Endothelial cell of umbilical vein (primary cell): ENCODE measurements at regions not wholly inside any gene's neighbourhood (a gene's known extent, or its start where the extent isn't known, plus 50 kb on each side); places are given as distances from the start of the nearest gene placed in this dataset.

Source experiments
- BruUV-seq: library from RNA; stranded (reverse); fragments of 400-500 nt; replicated peaks from 2 replicates; lab custom pipeline; 2021; lab: Mats Ljungman, UMichigan
- CTCF ChIA-PET: fragments of 300-600, 350-600 bp; sonication (Branson Sonifier 250); formaldehyde crosslinking; loops from one replicate; lab custom pipeline; 2021; ENCODE audit warnings: antibody characterized with exemption, inconsistent platforms; lab: Charles Lee
- POLR2A ChIA-PET: fragments of 300-600, 350-600 bp; sonication (Branson Sonifier 250); formaldehyde crosslinking; loops from one replicate; lab custom pipeline; 2021; ENCODE audit warnings: antibody characterized with exemption, inconsistent platforms; lab: Charles Lee
- DNase-seq: peaks from one replicate; pipeline ENCODE4 v3.0.0-alpha.2; 2011; ENCODE audit warnings: low read depth, low spot score
- FAIRE-seq: peaks from 2 replicates; lab custom pipeline; 2011; peaks lifted over from hg19 to GRCh38; lab: Jason Lieb, UNC
- H2AFZ ChIP-seq: 2 replicates; pipeline ENCODE4 v1.6.0; 2012; ENCODE audit warnings: low read depth, low read length, control low read depth, inconsistent platforms
- H3K27ac ChIP-seq: 2 replicates; pipeline ENCODE4 v1.5.1; 2011; ENCODE audit warnings: low read depth, mild to moderate bottlenecking, control low read depth, low read length, moderate library complexity; ENCODE audit not compliant: insufficient read depth
- H3K27me3 ChIP-seq, 2 experiments: 2 replicates each; pipeline versions ENCODE4 v1.6.0 to v1.6.1; 2011; ENCODE audit warnings: low read length in 2 of 2, mixed read lengths in 1 of 2; ENCODE audit not compliant: control insufficient read depth in 2 of 2, insufficient read depth in 2 of 2
- H3K36me3 ChIP-seq, 2 experiments: 2 replicates in 1 of 2; 3 replicates in 1 of 2; pipeline ENCODE4 v1.5.1; 2011; ENCODE audit warnings: low read length in 2 of 2, mild to moderate bottlenecking in 1 of 2, moderate library complexity in 1 of 2; ENCODE audit not compliant: control insufficient read depth in 2 of 2, insufficient read depth in 2 of 2; ENCODE audit errors: extremely low read depth in 1 of 2
- H3K4me1 ChIP-seq: 3 replicates; pipeline ENCODE4 v1.5.1; 2011; ENCODE audit warnings: mild to moderate bottlenecking, low read length; ENCODE audit not compliant: control insufficient read depth, insufficient read depth; ENCODE audit errors: extremely low read depth
- H3K4me2 ChIP-seq: 2 replicates; pipeline ENCODE4 v1.6.1; 2011; ENCODE audit warnings: low read length, control low read depth, mixed read lengths; ENCODE audit not compliant: insufficient read depth
- H3K4me3 ChIP-seq, 3 experiments: fragments of 200-600 bp in 1 of 3; sonication (generic), shearing (Covaris generic) in 1 of 3; replicated peaks in 1 of 3; 2 replicates each; pipeline ENCODE4 v1.5.1; 2011 to 2016; ENCODE audit warnings: control low read depth in 3 of 3, low read length in 3 of 3, mild to moderate bottlenecking in 2 of 3, inconsistent platforms in 1 of 3, low read depth in 1 of 3, moderate library complexity in 1 of 3; ENCODE audit not compliant: insufficient read depth in 1 of 3
- H3K79me2 ChIP-seq: 2 replicates; pipeline ENCODE4 v1.6.0; 2012; ENCODE audit warnings: low read length, inconsistent platforms; ENCODE audit not compliant: control insufficient read depth, insufficient read depth
- H3K9ac ChIP-seq: replicated peaks from 2 replicates; pipeline ENCODE3; 2011; ENCODE audit warnings: low read length, control low read depth; ENCODE audit not compliant: insufficient read depth; ENCODE audit errors: extremely low read depth
- H3K9me1 ChIP-seq: replicated peaks from 3 replicates; pipeline ENCODE4 v1.6.0; 2011; ENCODE audit warnings: mild to moderate bottlenecking, low read length; ENCODE audit not compliant: control insufficient read depth, insufficient read depth; ENCODE audit errors: extremely low read depth
- H3K9me3 ChIP-seq: replicated peaks from 2 replicates; pipeline ENCODE4 v1.5.1; 2012; ENCODE audit warnings: low read length, inconsistent platforms; ENCODE audit not compliant: control insufficient read depth, insufficient read depth
- H4K20me1 ChIP-seq: replicated peaks from 2 replicates; pipeline ENCODE3; 2011; ENCODE audit warnings: mild to moderate bottlenecking, low read length; ENCODE audit not compliant: control insufficient read depth, insufficient read depth; ENCODE audit errors: extremely low read depth
- FOS ChIP-seq: IDR thresholded peaks from 2 replicates; pipeline ENCODE4 v1.6.1; 2011; ENCODE audit warnings: mild to moderate bottlenecking, low read length, moderate library complexity, borderline replicate concordance; ENCODE audit not compliant: insufficient read depth
- JUN ChIP-seq: IDR thresholded peaks from 2 replicates; pipeline ENCODE4 v1.6.1; 2011; ENCODE audit warnings: borderline replicate concordance, low read depth; ENCODE audit not compliant: insufficient read length, insufficient read depth
- POLR2A ChIP-seq: IDR thresholded peaks from 2 replicates; pipeline ENCODE4 v1.6.1; 2012; ENCODE audit warnings: low read depth, mild to moderate bottlenecking, control low read depth, low read length
- POLR2AphosphoS5 ChIP-seq: IDR thresholded peaks from 2 replicates; pipeline ENCODE4 v1.6.1; 2012; ENCODE audit warnings: low read depth, mild to moderate bottlenecking, control low read depth, low read length, moderate library complexity; ENCODE audit not compliant: insufficient read depth
- dilution Hi-C: fragments of 300-500 bp; cut with MboI; formaldehyde crosslinking; loops from one replicate; pipeline ENCODE4 v1.15.0; 2019; ENCODE audit warnings: low sequenced_read_pairs; ENCODE audit not compliant: extremely low pct_ligation_motif_present
- intact Hi-C: fragments of 100-400 bp; cut with micrococcal nuclease; formaldehyde crosslinking; loops from one replicate; pipeline ENCODE4 v1.10.0; 2022
- TF ChIP-seq, protein P1 (sequence below): IDR thresholded peaks from 2 replicates; pipeline ENCODE4 v1.6.1; 2011; ENCODE audit not compliant: insufficient read depth, insufficient read length
- TF ChIP-seq, protein P2 (sequence below), 2 donors: IDR thresholded peaks; 1 replicate in 1 of 2; 2 replicates in 1 of 2; pipeline ENCODE4 v1.5.1; 2011; ENCODE audit warnings: low read length in 2 of 2, mild to moderate bottlenecking in 2 of 2, moderate library complexity in 2 of 2, control low read depth in 1 of 2, inconsistent platforms in 1 of 2, low read depth in 1 of 2; ENCODE audit not compliant: insufficient read depth in 1 of 2; ENCODE audit errors: extremely low read depth in 1 of 2

GRCh38 chr13:33642374-33643065 is 175.4 kb upstream of the RFC3 start:
- Histone ChIP-seq H3K79me2 (no peaks in the 10 kb centered on the region), H3K9me3 (no peaks in the 10 kb centered on the region), H2AFZ (no peak overlapping the region), H4K20me1 (no peaks in the 10 kb centered on the region), H3K4me1 (no peaks in the 10 kb centered on the region), H3K27ac (no peak overlapping the region), H3K4me2 (no peak overlapping the region), H3K9ac (no peak overlapping the region), H3K9me1 (no peaks in the 10 kb centered on the region), H3K4me3 (no peak overlapping the region), H3K27me3 (no peaks in the 10 kb centered on the region), H3K36me3 (no peaks in the 10 kb centered on the region)
- dilution Hi-C loops = no loop called here
- no TSS peak for BruUV-seq
- intact Hi-C loops = no loop called here
- CTCF ChIA-PET = no interaction called here
- FAIRE-seq (no peak), DNase-seq (no peak)
- TF ChIP-seq, protein P1, sequence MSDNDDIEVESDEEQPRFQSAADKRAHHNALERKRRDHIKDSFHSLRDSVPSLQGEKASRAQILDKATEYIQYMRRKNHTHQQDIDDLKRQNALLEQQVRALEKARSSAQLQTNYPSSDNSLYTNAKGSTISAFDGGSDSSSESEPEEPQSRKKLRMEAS = no peak
- TF ChIP-seq, protein P2, sequence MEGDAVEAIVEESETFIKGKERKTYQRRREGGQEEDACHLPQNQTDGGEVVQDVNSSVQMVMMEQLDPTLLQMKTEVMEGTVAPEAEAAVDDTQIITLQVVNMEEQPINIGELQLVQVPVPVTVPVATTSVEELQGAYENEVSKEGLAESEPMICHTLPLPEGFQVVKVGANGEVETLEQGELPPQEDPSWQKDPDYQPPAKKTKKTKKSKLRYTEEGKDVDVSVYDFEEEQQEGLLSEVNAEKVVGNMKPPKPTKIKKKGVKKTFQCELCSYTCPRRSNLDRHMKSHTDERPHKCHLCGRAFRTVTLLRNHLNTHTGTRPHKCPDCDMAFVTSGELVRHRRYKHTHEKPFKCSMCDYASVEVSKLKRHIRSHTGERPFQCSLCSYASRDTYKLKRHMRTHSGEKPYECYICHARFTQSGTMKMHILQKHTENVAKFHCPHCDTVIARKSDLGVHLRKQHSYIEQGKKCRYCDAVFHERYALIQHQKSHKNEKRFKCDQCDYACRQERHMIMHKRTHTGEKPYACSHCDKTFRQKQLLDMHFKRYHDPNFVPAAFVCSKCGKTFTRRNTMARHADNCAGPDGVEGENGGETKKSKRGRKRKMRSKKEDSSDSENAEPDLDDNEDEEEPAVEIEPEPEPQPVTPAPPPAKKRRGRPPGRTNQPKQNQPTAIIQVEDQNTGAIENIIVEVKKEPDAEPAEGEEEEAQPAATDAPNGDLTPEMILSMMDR (IDR thresholded peaks at IDR 0.05; ENCODE audit: extremely low read depth in 1 of 2, insufficient read depth in 1 of 2, low read depth in 1 of 2, low read length in 2 of 2) = no peak
- TF ChIP-seq POLR2A (no peak), POLR2AphosphoS5 (no peak), FOS (no peak), JUN (no peak)
- POLR2A ChIA-PET = no interaction called here
